ENCODE measurements at regions not wholly inside any gene's neighbourhood (a gene's known extent, or its start where the extent isn't known, plus 50 kb on each side); places are given as distances from the start of the nearest gene placed in this dataset.
"Not testable (repeated sequence)": the region's sequence is repeated elsewhere in the genome, so short reads cannot be mapped to it uniquely, and the experiment has no call there.

DNA sequence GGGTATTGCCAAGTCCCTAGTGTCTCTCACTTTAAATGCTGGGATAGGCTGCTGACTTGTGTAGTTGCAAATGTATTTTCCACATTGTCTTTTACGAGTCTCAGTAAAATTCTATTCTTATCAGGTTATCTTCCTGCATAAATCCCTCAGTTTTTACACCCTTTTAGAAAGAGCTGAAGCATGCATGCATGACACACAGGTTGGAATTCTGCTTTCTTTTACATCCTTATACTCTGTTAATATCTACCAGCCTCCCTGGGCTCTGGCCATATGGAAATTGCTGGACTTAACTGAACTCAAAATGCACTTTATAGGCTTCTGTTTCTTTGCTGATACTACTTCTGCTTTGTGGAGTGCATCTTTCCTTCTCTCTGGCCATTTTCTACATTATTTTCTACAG is 477.4 kb downstream of the FRK start:
- DNase-seq (ENCODE audit: low spot score) (no peak), ATAC-seq (no peak)
- TF ChIP-seq HMGA2 (CRISPR knock-in tag; IDR thresholded peaks at IDR 0.05), result no peak
- TF ChIP-seq, protein P1, sequence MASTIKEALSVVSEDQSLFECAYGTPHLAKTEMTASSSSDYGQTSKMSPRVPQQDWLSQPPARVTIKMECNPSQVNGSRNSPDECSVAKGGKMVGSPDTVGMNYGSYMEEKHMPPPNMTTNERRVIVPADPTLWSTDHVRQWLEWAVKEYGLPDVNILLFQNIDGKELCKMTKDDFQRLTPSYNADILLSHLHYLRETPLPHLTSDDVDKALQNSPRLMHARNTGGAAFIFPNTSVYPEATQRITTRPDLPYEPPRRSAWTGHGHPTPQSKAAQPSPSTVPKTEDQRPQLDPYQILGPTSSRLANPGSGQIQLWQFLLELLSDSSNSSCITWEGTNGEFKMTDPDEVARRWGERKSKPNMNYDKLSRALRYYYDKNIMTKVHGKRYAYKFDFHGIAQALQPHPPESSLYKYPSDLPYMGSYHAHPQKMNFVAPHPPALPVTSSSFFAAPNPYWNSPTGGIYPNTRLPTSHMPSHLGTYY (CRISPR knock-in tag; IDR thresholded peaks at IDR 0.05), result no peak
- Mint-ChIP-seq H3K4me1 (no peaks in the 10 kb centered on the region), H3K4me3 (no peak overlapping the region), H3K27me3 (ENCODE audit: low read depth) (no peaks in the 10 kb centered on the region; the same call in 1 of the 2 replicates), H3K36me3 (no peaks in the 10 kb centered on the region), H3K9me3 (no peaks in the 10 kb centered on the region; the same call in 1 of the 2 replicates), H3K27ac (no peak overlapping the region)
- CTCF ChIA-PET, result no interaction called here
- POLR2A ChIA-PET, result no interaction called here

DNA sequence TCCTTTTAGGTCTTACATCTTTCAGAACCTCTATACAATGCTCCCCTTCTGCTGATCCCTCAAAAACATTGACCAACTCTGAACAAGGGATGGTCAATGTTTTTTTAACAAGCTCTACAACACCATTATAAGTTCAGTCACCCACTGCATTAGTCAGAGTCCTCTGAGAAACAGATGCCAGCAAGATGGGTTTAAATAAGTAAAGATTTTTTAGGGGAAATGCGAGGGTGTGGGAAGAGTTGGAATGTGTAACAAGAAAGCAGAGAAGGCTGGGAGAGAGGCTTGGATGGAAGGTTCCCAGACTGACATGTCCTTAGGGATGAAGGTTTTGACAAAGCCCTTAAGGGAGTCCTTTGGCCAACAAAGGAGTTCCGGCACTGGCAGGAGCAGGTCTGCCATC is 478.3 kb downstream of the FRK start:
- POLR2A ChIA-PET, result no interaction called here
- H3K36me3 Mint-ChIP-seq, result no peaks in the 10 kb centered on the region
- no peaks in the 10 kb centered on the region; the same call in 1 of the 2 replicates for H3K9me3 Mint-ChIP-seq
- CTCF ChIA-PET, result no interaction called here
- no peaks in the 10 kb centered on the region for H3K4me1 Mint-ChIP-seq
- DNase-seq (ENCODE audit: low spot score) (no peak), ATAC-seq (no peak)
- TF ChIP-seq, protein P2, sequence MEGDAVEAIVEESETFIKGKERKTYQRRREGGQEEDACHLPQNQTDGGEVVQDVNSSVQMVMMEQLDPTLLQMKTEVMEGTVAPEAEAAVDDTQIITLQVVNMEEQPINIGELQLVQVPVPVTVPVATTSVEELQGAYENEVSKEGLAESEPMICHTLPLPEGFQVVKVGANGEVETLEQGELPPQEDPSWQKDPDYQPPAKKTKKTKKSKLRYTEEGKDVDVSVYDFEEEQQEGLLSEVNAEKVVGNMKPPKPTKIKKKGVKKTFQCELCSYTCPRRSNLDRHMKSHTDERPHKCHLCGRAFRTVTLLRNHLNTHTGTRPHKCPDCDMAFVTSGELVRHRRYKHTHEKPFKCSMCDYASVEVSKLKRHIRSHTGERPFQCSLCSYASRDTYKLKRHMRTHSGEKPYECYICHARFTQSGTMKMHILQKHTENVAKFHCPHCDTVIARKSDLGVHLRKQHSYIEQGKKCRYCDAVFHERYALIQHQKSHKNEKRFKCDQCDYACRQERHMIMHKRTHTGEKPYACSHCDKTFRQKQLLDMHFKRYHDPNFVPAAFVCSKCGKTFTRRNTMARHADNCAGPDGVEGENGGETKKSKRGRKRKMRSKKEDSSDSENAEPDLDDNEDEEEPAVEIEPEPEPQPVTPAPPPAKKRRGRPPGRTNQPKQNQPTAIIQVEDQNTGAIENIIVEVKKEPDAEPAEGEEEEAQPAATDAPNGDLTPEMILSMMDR (IDR thresholded peaks at IDR 0.05), result no peak
- no peak for TF ChIP-seq ELF4 (CRISPR knock-in tag; IDR thresholded peaks at IDR 0.05; ENCODE audit: low read depth)
- no peak for TF ChIP-seq GABPB1 (CRISPR knock-in tag; IDR thresholded peaks at IDR 0.05)
- no peak for TF ChIP-seq TEAD1 (CRISPR knock-in tag; IDR thresholded peaks at IDR 0.05)
- TF ChIP-seq, protein P3, sequence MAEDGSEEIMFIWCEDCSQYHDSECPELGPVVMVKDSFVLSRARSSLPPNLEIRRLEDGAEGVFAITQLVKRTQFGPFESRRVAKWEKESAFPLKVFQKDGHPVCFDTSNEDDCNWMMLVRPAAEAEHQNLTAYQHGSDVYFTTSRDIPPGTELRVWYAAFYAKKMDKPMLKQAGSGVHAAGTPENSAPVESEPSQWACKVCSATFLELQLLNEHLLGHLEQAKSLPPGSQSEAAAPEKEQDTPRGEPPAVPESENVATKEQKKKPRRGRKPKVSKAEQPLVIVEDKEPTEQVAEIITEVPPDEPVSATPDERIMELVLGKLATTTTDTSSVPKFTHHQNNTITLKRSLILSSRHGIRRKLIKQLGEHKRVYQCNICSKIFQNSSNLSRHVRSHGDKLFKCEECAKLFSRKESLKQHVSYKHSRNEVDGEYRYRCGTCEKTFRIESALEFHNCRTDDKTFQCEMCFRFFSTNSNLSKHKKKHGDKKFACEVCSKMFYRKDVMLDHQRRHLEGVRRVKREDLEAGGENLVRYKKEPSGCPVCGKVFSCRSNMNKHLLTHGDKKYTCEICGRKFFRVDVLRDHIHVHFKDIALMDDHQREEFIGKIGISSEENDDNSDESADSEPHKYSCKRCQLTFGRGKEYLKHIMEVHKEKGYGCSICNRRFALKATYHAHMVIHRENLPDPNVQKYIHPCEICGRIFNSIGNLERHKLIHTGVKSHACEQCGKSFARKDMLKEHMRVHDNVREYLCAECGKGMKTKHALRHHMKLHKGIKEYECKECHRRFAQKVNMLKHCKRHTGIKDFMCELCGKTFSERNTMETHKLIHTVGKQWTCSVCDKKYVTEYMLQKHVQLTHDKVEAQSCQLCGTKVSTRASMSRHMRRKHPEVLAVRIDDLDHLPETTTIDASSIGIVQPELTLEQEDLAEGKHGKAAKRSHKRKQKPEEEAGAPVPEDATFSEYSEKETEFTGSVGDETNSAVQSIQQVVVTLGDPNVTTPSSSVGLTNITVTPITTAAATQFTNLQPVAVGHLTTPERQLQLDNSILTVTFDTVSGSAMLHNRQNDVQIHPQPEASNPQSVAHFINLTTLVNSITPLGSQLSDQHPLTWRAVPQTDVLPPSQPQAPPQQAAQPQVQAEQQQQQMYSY (CRISPR knock-in tag; IDR thresholded peaks at IDR 0.05), result no peak
- no peak overlapping the region for H3K4me3 Mint-ChIP-seq
- no peak overlapping the region for H3K27ac Mint-ChIP-seq
- no peaks in the 10 kb centered on the region; the same call in 1 of the 2 replicates for H3K27me3 Mint-ChIP-seq (ENCODE audit: low read depth)

DNA sequence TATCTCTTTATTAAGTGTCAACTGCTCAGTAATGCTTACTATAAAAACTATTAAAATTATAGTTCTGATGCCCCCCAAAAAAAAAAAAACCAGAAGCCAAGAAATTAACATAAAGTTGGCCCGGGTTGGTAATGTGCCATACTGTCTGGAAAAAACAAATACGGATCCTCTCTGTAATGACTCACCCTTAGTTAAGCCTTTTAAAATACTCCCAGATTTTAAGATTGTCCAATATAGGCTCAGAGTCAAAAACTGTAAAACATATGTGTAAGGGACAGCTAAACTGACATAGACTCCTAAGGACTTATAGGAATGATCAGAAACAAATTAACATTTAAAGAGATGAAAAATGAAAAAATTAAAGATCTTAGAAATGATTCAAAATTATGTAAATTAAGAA is 481.1 kb downstream of the FRK start:
- H3K4me1 Mint-ChIP-seq; H3K36me3 Mint-ChIP-seq; H3K27ac Mint-ChIP-seq; H3K4me3 Mint-ChIP-seq; CTCF ChIA-PET; POLR2A ChIA-PET; DNase-seq (ENCODE audit: low spot score); ATAC-seq; H3K9me3 Mint-ChIP-seq; H3K27me3 Mint-ChIP-seq (ENCODE audit: low read depth): not testable (repeated sequence)

DNA sequence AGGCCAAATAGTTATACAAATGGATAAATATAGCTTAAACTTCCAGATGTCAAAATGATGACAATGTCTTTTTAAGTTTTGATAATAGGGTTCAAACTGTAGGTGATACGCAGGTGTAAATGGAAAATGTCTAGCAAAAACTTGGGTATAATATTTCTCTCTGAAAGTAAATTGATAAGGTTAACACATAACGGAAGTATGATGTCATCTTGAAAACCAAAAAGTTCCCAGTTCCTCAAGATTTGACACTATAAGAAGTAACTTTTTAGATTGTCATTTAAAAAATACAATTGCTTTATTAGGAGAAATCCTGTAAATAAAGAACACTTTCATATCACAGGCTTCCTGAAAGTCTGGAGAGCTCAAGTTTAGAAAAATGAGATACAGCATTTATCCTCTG is 483.4 kb downstream of the FRK start:
- DNase-seq (ENCODE audit: low spot score) (no peak), ATAC-seq (no peak)
- ChIA-PET CTCF (no interaction called here), POLR2A (no interaction called here)
- Mint-ChIP-seq H3K9me3 (no peaks in the 10 kb centered on the region), H3K4me3 (no peak overlapping the region), H3K36me3 (no peaks in the 10 kb centered on the region), H3K27me3 (ENCODE audit: low read depth) (no peaks in the 10 kb centered on the region), H3K27ac (no peak overlapping the region), H3K4me1 (no peaks in the 10 kb centered on the region)
- TF ChIP-seq, protein P4, sequence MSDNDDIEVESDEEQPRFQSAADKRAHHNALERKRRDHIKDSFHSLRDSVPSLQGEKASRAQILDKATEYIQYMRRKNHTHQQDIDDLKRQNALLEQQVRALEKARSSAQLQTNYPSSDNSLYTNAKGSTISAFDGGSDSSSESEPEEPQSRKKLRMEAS (CRISPR knock-in tag; IDR thresholded peaks at IDR 0.05), result no peak
- TF ChIP-seq, protein P5, sequence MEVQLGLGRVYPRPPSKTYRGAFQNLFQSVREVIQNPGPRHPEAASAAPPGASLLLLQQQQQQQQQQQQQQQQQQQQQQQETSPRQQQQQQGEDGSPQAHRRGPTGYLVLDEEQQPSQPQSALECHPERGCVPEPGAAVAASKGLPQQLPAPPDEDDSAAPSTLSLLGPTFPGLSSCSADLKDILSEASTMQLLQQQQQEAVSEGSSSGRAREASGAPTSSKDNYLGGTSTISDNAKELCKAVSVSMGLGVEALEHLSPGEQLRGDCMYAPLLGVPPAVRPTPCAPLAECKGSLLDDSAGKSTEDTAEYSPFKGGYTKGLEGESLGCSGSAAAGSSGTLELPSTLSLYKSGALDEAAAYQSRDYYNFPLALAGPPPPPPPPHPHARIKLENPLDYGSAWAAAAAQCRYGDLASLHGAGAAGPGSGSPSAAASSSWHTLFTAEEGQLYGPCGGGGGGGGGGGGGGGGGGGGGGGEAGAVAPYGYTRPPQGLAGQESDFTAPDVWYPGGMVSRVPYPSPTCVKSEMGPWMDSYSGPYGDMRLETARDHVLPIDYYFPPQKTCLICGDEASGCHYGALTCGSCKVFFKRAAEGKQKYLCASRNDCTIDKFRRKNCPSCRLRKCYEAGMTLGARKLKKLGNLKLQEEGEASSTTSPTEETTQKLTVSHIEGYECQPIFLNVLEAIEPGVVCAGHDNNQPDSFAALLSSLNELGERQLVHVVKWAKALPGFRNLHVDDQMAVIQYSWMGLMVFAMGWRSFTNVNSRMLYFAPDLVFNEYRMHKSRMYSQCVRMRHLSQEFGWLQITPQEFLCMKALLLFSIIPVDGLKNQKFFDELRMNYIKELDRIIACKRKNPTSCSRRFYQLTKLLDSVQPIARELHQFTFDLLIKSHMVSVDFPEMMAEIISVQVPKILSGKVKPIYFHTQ (CRISPR knock-in tag; IDR thresholded peaks at IDR 0.05), result no peak
- TF ChIP-seq, protein P6, sequence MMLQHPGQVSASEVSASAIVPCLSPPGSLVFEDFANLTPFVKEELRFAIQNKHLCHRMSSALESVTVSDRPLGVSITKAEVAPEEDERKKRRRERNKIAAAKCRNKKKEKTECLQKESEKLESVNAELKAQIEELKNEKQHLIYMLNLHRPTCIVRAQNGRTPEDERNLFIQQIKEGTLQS (CRISPR knock-in tag; conservative IDR thresholded peaks at IDR 0.05), result no peak
- TF ChIP-seq ZNF671 (CRISPR knock-in tag; IDR thresholded peaks at IDR 0.05), result no peak
- TF ChIP-seq, protein P7, sequence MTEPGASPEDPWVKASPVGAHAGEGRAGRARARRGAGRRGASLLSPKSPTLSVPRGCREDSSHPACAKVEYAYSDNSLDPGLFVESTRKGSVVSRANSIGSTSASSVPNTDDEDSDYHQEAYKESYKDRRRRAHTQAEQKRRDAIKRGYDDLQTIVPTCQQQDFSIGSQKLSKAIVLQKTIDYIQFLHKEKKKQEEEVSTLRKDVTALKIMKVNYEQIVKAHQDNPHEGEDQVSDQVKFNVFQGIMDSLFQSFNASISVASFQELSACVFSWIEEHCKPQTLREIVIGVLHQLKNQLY (CRISPR knock-in tag; IDR thresholded peaks at IDR 0.05), result no peak
- no peak for TF ChIP-seq NR1H2 (CRISPR knock-in tag; IDR thresholded peaks at IDR 0.05)
- TF ChIP-seq, protein P8, sequence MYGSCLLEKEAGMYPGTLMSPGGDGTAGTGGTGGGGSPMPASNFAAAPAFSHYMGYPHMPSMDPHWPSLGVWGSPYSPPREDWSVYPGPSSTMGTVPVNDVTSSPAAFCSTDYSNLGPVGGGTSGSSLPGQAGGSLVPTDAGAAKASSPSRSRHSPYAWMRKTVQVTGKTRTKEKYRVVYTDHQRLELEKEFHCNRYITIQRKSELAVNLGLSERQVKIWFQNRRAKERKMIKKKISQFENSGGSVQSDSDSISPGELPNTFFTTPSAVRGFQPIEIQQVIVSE (CRISPR knock-in tag; IDR thresholded peaks at IDR 0.05; ENCODE audit: borderline replicate concordance), result no peak
- no peak for TF ChIP-seq HMGA2 (CRISPR knock-in tag; IDR thresholded peaks at IDR 0.05)
- TF ChIP-seq ZNF396 (CRISPR knock-in tag; IDR thresholded peaks at IDR 0.05; ENCODE audit: borderline replicate concordance), result no peak
- TF ChIP-seq, protein P9, sequence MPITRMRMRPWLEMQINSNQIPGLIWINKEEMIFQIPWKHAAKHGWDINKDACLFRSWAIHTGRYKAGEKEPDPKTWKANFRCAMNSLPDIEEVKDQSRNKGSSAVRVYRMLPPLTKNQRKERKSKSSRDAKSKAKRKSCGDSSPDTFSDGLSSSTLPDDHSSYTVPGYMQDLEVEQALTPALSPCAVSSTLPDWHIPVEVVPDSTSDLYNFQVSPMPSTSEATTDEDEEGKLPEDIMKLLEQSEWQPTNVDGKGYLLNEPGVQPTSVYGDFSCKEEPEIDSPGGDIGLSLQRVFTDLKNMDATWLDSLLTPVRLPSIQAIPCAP (CRISPR knock-in tag; IDR thresholded peaks at IDR 0.05), result no peak
